WI38 (cell line): ENCODE measurements at regions not wholly inside any gene's neighbourhood (a gene's known extent, or its start where the extent isn't known, plus 50 kb on each side); places are given as distances from the start of the nearest gene placed in this dataset.

Experiments
- H3K4me3 ChIP-seq: 2 replicates; pipeline ENCODE4 v1.5.1; 2011; ENCODE audit warnings: low read depth, mild to moderate bottlenecking, control low read depth, low read length
- TF ChIP-seq, protein P1 (sequence below): IDR thresholded peaks from 2 replicates; pipeline ENCODE4 v1.5.1; 2012; ENCODE audit warnings: low read depth, mild to moderate bottlenecking, control low read depth, low read length

DNA sequence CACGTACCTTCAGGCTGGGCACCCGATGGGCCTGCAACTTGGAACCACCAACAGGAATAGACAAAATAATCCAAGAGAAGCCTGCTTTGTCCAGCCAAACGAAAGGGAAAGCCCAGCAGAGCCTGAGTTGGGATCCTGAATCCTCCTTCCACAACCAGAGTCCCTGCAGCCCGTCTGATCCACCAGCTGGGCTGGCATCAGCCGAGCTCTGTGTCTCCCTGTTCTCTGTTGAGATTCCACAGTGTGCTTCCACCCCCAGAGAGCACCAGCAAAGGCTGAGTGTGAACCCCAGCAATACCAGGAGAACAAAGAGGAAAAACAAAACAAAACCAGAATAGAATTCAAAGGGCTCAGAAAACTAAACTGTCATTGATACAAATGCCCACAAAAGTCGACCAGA lies 68.8 kb upstream of the PRNP start:
- TF ChIP-seq, protein P1, sequence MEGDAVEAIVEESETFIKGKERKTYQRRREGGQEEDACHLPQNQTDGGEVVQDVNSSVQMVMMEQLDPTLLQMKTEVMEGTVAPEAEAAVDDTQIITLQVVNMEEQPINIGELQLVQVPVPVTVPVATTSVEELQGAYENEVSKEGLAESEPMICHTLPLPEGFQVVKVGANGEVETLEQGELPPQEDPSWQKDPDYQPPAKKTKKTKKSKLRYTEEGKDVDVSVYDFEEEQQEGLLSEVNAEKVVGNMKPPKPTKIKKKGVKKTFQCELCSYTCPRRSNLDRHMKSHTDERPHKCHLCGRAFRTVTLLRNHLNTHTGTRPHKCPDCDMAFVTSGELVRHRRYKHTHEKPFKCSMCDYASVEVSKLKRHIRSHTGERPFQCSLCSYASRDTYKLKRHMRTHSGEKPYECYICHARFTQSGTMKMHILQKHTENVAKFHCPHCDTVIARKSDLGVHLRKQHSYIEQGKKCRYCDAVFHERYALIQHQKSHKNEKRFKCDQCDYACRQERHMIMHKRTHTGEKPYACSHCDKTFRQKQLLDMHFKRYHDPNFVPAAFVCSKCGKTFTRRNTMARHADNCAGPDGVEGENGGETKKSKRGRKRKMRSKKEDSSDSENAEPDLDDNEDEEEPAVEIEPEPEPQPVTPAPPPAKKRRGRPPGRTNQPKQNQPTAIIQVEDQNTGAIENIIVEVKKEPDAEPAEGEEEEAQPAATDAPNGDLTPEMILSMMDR, result no peak
- no peak overlapping the region for H3K4me3 ChIP-seq

DNA sequence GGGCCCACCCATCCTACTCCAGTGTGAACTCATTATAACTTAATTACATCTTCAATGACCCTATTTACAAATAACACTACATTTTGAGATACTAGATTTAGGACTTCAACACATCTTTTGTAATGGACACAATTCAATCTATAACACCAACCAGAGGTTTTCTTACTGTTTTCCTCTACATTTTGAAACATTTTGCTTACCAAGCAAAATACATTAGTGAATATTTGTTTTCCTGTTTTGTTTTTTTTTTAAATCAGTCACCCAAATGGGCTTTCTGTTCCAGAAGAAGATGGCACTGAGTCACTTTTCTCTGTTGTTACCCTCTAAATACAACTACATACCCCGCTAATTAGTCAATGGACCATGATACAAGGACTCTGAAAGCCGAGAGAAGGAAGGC lies 69.2 kb upstream of the PRNP start:
- TF ChIP-seq, protein P1, result no peak

DNA sequence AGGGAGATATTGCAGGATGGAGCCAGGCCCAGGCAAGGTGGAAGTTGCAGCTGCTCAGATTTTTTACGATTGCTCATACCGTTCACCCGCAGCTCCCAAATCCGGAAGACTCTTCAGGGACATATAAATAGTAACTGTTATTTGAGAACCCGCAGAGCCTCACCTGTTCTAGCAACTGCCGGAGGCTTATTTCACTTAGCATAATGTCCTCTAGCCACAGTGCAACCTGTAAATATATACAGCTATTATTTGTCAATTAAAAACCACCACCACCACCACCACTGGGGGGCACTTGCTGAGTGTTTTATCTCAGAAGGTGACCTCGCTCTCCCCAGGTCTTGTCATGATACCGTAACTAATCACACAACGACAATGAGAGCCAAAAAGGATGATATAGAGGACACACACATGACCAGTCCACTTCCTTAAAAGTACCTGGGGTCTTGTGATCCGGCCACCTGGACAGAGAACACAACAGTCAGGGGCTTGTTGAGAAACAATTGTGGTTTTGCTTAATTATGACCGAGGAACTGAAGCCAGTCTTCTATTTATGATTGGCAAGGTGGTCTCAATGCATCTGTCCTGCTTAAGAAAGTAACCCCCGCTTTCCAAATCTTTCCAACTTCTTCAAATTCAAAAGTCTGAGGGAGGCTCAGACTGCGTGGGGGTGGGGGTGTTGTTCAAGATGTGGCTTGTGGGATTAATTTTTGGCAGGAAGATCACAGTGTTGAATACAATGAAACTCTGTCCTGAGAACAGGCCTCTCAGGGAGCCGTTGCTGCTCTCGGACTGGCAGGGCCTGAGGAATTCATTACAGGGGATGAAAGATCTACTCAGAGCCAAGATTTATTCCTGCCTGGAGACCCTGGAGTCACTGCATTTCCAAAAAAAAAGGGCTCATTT lies 72.3 kb upstream of the PRNP start:
- H3K4me3 ChIP-seq, result no peak overlapping the region
- TF ChIP-seq, protein P1, result peak; percentile 38

More for the DNA sequence above, 69.2 kb upstream of the PRNP start:
- H3K4me3 ChIP-seq, result no peak overlapping the region

DNA sequence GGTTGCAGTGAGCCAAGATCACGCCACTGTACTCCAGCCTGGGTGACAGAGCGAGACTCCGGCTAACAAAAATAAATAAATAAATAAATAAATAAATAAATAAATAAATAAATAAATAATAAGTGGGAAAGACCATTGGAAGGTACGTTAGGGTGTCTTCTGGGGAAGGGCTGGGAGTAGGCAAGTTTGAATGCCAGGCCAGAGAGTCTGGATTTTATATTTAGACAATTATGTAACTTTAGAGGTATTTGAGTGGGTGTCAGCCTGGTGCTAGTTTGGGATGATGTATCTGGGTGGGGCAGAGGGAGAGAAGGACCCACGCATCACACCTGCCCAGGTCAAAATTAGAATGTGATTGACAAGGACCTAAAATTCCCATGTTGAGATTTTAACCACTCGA lies 73.1 kb upstream of the PRNP start:
- TF ChIP-seq, protein P1, result no peak
- H3K4me3 ChIP-seq, result no peak overlapping the region

DNA sequence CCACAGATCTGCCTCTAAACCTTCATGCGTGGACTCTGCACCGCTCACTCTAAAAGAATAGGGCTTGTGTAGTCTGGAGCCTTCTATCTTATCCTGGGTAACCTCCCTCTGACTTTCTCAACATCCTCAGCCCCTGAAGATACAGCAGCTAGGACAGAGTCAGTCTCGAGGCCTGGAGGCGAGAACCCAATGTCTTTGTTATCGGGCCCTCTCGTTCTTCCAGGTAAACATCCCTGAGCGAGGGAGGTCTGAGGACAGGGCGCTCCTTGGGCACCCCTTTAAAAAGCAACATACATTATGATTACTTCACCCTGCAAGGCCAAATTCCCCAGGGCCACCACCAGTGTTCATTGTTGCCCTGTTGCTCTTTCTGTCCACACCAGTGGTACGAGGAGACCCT lies 75.4 kb upstream of the PRNP start:
- H3K4me3 ChIP-seq, result no peak overlapping the region
- TF ChIP-seq, protein P1, result no peak

DNA sequence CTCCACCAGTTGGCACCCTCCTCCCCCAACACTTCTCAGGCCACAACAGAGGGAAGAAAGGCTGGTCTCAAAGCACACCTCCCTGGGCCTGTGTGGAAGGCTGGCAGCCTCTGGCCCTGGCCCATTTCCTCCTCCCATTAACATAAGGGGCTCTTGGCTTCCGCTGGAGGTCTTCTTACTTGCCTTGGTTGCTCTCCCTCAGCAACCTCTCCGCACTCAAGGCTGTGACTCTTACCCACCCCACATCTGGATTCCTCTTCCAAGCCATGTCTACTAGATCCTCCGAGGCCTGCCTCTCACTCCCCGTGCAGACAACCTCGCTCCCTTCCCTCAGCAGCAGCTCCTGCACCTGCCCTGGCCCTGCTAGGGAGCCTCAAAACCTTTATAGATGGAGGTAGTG lies 76.7 kb upstream of the PRNP start:
- H3K4me3 ChIP-seq, result no peak overlapping the region
- TF ChIP-seq, protein P1, result no peak

DNA sequence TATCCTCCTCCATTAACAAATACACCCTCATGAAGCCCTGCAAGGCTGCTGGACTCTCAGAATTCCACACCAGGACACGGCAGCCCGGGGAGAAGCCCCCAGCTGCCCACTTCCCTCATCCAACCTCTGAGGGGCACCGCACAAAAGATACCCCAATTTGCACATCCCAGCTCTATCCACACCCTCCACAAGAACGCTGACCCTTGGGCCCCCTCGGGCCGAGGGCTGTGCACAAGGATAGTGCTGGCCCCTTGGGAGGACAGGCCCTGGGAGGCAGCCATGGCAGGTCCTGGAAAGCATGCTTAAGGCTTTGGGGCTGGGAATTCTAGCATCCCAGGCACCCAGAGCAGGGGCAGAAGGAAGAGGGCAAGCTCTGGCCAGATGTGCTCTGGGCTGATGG lies 77.4 kb upstream of the PRNP start:
- no peak overlapping the region for H3K4me3 ChIP-seq
- TF ChIP-seq, protein P1, result no peak
